NOMO-1 treated with DMSO at 0.1 percent for 48 hours (cell line): ENCODE measurements at regions not wholly inside any gene's neighbourhood (a gene's known extent, or its start where the extent isn't known, plus 50 kb on each side); places are given as distances from the start of the nearest gene placed in this dataset.
A peak's percentile ranks its signal among the peaks of the same experiment; 100 is the strongest.

Experiments
- DNase-seq: peaks from one replicate; lab custom pipeline; 2025; ENCODE audit not compliant: unreplicated experiment; lab: John Stamatoyannopoulos, UW

DNA sequence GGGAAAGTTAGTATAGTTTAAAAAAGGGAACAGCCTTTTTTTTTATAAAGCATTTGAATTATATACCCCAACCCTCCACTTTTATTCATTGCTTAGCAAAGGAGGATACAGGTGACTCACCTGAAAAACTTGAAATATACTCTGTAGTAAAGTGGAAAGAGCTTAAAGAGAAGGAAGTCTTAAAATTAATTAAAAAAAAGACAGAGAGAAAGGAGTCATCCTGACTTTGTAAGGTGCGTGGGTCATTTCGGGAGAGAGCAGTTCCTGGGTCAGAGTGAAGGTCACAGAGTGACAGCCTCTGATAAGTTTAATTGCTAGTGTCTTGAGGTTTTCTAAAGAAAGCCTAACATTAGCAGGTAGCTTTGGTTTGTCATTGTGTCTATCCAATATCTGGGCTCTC is 310.3 kb downstream of the KLF5 start:
- no peak for DNase-seq

- no peak for DNase-seq
Observed at GRCh38 chr13:73368608-73369007, 309.8 kb downstream of the KLF5 start.

GRCh38 chr13:73367886-73368285 is 309.1 kb downstream of the KLF5 start:
- DNase-seq: no peak

GRCh38 chr13:73366241-73366640 is 307.4 kb downstream of the KLF5 start:
- DNase-seq: no peak

DNA sequence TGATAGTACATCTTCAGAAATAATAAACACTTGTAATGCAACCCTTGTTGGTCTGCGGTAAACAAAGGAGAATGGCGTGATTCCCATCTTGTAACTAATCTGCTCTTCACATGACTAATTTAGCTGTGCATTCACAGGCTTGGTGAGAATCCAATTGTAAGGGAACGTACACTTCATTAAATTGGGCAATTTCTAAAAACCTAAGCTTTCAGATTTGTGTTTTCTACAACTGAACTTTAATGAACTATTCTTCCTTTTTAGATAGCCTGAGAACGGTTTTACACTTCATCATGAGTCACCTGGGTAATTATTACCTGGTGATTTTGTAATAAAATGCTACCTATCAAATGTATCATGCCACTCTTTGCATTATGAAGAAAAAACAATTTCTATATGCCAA is 306.9 kb downstream of the KLF5 start:
- DNase-seq: no peak

- DNase-seq: no peak
Observed at GRCh38 chr13:73365252-73365651, 306.4 kb downstream of the KLF5 start.

DNA sequence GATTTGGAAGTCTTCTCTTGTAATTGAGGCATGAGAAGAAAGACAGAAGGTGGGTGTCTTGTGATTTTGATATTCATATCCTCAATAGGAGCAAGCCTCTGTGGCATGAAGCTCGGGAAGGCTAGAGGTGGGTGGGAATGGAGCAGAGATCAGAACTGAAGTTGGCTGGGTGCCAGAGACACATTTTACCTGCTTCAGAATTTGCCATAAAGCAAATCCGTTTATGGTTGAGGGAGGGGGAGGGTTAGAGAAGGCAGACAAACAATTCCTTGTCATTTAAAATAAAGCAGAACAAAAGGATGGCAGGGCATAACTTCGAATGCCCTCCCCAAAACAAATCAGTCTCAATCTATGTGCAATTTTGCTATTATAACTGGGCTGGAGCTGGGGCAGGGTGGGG is 305.9 kb downstream of the KLF5 start:
- DNase-seq: no peak

DNA sequence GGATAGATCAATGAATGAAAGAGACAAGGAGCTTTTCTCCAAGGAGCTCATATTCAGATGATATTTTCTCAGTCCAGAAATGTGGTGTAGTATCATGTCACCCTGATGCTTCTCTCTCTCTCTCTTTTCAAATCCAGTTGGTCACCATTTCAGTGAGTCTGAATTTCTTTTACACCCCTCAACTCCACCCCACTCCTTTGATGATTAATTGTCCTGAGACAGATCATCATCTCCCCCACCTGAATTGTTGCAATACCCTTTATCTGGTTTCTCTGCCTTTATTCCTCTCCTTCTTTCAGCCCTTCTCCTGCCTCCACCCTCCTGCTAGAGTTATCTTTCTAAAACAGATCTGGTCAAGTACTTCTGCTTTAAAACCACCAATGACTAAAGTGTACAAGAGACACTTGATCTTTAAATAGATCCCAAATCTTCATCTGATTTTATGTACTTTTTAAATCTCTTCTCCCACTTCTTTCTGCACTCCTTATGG is 299.8 kb downstream of the KLF5 start:
- no peak for DNase-seq

DNA sequence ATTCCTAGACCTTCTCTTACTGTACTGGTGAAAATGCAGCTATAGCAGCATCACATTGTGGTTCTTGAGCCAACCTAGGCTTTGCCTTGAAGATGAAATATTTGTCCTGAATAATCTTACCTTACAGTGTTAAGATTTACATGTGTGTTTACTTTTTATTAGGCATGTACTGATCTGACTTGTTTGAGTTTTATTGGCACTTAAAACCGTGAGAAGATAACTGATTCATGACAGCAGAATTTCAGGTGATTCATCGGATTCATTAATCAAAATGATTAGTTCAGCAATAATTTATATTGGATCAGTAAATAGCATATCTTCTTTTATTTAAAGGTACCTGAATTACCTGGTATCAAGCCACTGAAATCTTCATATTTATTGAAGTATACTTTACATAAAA is 296.3 kb downstream of the KLF5 start:
- DNase-seq: no peak

DNA sequence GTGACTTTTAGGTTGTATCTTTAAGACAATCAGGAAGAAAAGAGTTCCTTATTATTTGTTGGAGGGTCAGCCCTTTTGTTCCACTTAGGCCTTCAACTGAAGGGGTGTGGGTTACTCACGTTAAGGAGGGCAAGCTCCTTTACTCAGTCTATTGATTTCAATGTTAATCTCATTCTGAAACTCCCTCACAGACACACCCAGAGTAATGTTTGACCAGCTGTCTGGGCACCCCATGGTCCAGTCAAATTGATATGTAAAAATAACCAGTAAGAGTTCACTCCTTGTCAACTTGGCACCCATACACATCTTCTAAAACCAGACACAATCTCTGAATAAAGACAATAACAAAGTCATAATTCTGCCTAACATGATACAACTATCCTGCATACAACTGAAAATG is 292.9 kb downstream of the KLF5 start:
- no peak for DNase-seq

DNA sequence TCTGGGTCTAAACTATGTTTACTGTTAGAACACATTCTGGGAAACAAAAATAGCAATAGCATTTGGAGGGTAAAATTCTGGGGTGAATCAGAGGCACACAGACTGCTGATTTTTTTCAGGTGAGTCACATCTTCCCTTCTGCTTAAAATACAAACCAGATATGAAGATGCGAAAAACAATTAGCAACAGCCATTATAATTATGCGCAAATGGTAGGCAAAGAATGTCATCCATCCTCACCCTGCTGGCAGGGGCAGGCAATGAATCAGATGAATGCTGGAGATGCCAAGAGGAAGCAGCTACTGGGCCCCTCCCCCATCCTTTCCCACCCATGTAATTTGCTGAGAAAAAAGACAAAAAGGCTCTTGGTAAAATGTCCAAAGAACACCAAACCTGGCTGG is 282.9 kb downstream of the KLF5 start:
- DNase-seq: no peak

- no peak for DNase-seq
Observed at GRCh38 chr13:73340069-73340468, 281.3 kb downstream of the KLF5 start.

GRCh38 chr13:73339086-73339485 is 280.3 kb downstream of the KLF5 start:
- DNase-seq: no peak

DNA sequence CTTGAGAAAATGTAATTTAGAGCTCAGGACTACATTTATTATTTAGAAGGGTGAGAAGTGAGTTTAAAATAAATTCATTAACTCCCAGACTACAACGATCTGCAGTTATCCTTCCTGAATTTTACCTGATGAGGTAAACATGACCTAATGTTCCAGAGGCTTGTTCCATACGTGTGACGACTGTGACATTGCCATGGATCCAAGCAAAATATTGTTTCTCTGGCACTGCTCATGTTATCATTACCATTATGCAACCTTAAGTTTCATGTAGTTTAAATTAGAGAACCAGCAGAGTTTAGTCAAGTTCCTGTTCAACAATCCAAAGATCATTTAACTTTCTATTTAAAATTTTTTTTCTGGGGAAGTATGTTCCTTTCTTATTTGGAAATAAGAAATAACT is 279.6 kb downstream of the KLF5 start:
- DNase-seq: peak; percentile 5

- DNase-seq: no peak
Observed at GRCh38 chr13:73337532-73337931, 278.7 kb downstream of the KLF5 start.

DNA sequence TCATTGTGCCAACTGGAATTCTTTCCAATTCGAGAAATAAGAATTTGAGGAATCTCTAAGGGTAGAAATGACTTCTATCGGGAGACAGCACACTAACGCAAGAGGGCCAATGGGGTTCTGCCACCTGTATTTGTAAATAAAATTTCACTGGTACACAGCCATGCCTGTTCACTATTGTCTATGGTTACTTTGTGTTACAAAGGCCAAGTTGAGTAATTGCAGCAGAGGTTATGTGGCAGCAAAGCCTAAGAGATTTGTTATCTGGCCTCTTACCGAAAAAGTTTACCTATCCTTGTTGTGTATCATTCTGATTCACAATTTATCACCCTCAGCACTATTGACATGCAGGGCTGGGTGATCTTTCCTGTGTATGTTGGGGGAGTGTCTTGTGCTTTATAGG is 278.0 kb downstream of the KLF5 start:
- DNase-seq: no peak

DNA sequence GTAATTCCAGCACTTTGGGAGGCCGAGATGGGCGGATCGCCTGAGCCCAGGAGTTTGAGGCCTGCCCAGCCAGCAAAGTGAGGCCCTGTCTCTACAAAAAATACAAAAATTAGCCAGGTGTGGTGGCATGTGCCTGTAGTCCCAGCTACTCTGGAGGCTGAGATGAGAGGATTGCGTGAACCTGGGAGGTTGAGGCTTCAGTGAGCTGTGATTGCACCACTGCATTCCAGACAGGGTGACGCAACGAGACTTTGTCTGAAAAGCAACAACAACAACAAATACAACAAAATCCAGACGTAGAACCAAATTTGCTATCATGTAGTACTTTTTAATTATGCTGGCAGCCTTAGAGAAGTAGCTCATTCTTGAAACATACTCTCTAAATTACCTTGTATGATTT is 277.1 kb downstream of the KLF5 start:
- no peak for DNase-seq

DNA sequence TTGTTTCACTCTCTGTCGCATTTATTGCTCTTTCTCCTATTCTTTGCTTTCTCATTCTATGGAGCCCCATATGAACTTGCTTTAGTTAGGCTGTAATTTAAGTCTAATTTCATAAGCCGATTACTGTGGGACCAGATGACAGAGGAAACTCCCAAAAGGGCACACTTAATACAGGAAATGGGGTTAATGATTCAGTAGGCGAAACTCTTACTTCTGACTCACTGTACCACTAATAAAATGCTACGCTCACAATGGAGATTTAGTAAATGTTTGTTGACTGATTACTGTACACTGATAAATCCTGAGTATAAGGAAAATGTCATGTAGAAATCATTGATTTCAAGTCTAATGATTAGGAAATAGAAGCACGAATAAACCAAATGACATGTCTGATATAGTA is 276.4 kb downstream of the KLF5 start:
- no peak for DNase-seq

DNA sequence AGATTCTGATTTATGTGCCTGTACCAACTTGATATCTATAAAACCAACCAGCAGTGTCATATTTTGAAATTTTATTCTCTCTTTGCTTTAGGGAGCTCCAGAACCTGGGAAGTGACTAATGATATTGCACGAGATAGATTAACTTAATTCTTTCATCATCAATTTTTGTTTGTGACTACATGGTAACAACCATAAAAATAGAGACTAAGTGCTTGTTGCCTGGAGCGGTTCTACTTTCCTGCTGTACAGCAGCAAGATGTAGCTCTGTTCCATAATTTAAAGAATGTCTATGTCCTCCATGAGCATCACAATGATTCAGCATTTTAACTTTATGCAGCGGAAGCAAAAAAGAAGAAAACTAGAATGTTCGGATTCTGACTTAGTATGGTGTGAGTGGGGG is 275.6 kb downstream of the KLF5 start:
- no peak for DNase-seq

- DNase-seq: no peak
Observed at GRCh38 chr13:73331556-73331955, 272.8 kb downstream of the KLF5 start.

- DNase-seq: no peak
Observed at GRCh38 chr13:73329355-73329754, 270.6 kb downstream of the KLF5 start.

- no peak for DNase-seq
Observed at GRCh38 chr13:73327579-73327978, 268.8 kb downstream of the KLF5 start.

- DNase-seq: no peak
Observed at GRCh38 chr13:73325723-73326558, 267.1 kb downstream of the KLF5 start.
